GM13976 (cell line): ENCODE measurements at regions not wholly inside any gene's neighbourhood (a gene's known extent, or its start where the extent isn't known, plus 50 kb on each side); places are given as distances from the start of the nearest gene placed in this dataset.

Source experiments
- DNase-seq: peaks from one replicate; pipeline ENCODE4 v3.0.0; 2012; ENCODE audit warnings: low spot score
- CTCF ChIP-seq: IDR thresholded peaks from 2 replicates; pipeline ENCODE4 v1.5.1; 2012; ENCODE audit warnings: borderline replicate concordance, mild to moderate bottlenecking; ENCODE audit not compliant: insufficient read depth; ENCODE audit errors: extremely low read depth, missing control alignments, control extremely low read depth
- in situ Hi-C: fragments of 300-500 bp; cut with MboI; formaldehyde crosslinking; loops from one replicate; pipeline ENCODE4 v1.12.0; 2022; ENCODE audit warnings: low sequenced_read_pairs, mixed read lengths, inconsistent platforms; ENCODE audit not compliant: unreplicated experiment

DNA sequence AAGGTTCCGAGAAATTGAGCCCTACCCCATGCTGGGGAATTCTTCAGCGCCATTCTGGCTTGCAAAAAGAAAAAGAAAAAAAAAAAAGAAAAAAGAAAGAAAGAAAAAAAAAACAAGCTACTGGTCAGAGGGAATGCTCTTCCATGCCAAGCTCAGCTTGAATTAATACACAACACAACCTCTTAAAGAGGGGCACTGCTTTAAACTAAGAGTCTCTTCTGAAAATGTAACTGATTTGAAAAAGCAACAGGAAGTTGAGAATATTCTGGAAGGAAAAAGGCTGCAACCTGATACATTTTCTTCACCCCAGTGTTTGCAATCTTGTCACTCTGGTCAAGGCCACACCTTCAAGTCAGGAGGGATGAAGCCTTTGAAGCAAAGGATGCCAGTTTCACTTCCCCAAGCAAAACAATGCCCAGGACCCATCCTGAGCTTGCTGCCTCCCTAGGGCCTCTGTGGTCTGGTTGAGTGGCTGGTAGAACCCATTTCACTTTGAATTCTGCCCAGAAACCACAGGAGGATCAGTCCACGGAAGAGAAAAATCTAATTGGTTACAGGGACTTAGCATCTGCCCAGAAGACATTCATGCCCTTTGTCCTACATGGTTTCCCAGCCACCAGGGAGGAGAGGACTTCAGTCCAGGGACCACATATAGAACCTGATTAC is 389.7 kb downstream of the SOX9 start:
- DNase-seq = no peak
- no peak for TF ChIP-seq CTCF
- in situ Hi-C loops = no loop called here

DNA sequence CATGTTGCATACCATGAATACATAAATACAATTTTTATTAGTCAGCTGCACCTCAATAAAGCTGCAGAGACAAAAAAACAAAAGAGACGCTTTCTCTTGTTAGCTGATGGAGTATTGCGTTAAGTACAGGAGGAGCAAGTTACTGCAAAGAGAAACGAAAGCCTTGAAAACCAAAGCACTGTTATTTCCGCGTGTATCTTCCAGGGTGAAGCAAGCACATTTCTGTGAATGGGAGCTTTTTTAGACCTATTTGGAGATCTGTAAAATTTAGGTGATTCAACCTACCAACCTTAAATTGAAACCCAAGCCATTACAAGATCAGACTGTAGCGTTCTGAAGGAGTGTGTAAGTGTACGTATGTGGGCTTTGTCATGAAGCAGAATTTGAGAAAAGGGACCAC is 390.4 kb downstream of the SOX9 start:
- DNase-seq = no peak
- in situ Hi-C loops = no loop called here
- TF ChIP-seq CTCF = no peak

DNA sequence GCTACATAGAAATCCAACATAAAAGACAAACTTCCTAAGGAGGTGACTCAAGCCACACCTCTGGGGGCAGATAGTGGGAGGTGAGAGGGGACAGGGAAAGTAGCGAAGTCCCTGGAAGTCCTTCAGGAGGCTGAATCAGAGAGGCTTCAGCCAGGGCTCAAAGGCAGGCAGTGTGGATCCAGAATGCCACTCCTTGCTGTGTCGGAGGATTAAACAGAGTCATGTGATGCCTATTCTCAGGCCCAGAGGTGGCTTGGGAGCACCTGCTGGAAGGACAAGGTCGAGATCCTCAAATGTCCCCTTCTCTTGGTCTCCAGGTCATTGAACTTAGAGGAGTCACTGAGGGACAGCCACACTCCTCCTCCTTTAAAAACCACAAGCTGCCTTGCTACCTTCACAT is 391.1 kb downstream of the SOX9 start:
- TF ChIP-seq CTCF = no peak
- DNase-seq = no peak
- in situ Hi-C loops = no loop called here

DNA sequence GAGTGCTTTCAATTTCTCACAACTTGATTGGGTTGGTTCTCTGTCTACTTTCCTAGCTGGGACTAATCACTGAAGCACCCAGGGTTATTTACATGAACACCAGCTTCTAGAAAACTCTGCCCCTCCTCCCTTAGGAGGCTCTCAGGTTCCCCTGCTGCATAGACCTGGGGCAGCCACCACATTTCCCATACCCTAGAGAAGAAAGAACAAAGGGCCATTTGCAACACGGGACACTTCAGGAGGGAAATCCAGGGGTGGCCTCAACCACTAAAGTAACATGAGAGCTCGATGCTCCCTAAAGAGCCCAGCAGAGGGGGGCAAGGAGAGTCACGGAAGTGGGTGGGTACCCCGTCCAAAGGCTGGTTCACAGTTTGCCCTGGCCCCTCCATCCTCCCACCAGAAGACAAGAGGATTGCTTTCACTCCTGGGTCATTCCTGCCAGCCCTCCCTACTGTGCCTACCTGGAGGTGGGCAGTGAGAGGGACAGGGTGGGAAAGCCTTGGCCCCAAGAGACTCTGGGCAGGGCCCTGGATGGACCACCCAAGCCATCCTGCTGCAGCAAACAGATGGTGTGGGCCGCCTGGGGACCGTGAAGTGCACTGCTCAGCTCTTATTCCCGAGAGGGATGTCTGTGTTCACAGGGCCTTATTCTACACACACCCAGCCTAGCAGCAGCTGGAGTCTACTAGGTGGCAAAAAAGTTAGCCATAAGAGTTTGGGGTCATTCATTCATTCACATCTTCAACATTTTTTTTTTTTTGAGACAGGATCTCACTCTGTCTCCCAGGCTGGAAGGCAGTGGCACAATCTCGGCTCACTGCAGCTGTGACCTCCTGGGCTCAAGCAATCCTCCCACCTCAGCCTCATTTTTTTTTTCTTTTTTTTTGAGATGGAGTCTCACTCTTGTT is 392.1 kb downstream of the SOX9 start:
- in situ Hi-C loops = no loop called here
- no peak for DNase-seq
- TF ChIP-seq CTCF = no peak

DNA sequence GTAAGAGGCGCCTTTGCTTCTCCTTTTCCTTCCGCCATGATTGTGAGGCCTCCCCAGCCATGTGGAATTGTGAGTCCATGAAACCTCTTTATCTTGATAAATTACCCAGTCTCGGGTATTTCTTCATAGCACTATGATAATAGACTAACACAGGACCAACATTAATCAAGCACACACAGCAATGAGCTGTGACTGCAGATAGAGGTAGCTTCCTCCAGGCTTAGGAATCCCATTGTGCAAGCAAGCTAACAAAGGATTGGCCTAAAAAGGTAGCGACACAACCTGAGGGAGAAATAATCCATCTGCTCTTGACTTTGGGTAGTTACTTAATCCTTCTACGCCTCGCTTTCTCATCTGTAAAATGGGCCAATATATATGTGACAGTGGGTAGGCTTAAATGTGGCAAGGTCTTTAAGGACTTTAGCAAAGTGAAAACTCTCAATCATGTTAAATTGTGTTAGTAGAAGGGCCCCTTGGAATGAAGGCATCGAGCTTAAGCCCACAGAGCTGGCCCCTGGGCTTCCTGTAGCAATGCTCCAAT is 393.6 kb downstream of the SOX9 start:
- TF ChIP-seq CTCF = no peak
- in situ Hi-C loops = no loop called here

DNA sequence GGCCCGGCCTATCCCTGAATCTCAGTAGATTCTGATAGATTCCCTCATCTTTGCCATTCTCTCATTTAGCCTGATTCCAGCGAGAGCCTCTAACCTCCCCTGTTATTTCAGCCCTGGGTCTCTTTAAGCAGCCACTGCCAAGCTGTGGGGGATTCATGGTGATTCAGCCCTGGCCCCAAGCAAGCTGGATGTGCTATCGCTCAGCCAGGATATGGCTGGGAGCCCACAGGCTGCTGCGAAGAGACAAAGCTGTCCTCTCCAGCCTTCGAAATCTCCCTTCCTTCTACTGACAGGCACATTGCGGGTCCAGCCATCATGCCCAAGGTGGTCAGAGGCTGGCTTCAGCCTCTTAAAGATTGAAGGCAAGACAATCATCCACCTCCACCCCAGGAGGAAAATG is 394.1 kb downstream of the SOX9 start:
- in situ Hi-C loops = no loop called here
- TF ChIP-seq CTCF = no peak
- DNase-seq = no peak

More for the DNA sequence above, 393.6 kb downstream of the SOX9 start:
- no peak for DNase-seq
